DOHH2 (cell line): ENCODE measurements at regions not wholly inside any gene's neighbourhood (a gene's known extent, or its start where the extent isn't known, plus 50 kb on each side); places are given as distances from the start of the nearest gene placed in this dataset.

Experiments used
- CTCF ChIP-seq: fragments of 200-600 bp; sonication (generic); IDR thresholded peaks from one replicate; pipeline ENCODE4 v1.5.1; 2014; ENCODE audit warnings: antibody characterized with exemption, mild to moderate bottlenecking, low read depth, low read length; ENCODE audit not compliant: poor library complexity, severe bottlenecking
- EZH2phosphoT487 ChIP-seq: fragments of 200-600 bp; sonication (generic); IDR thresholded peaks from 2 replicates; pipeline ENCODE4 v1.6.1; 2017; ENCODE audit warnings: borderline replicate concordance, mild to moderate bottlenecking, antibody characterized with exemption, low read length, moderate library complexity, mixed read lengths

GRCh38 chr6:48859562-48860123, 603.4 kb downstream of the MMUT start:
- TF ChIP-seq CTCF = no peak
- no peak for TF ChIP-seq EZH2phosphoT487
